SJSA1 (cell line): ENCODE measurements at regions not wholly inside any gene's neighbourhood (a gene's known extent, or its start where the extent isn't known, plus 50 kb on each side); places are given as distances from the start of the nearest gene placed in this dataset.

Experiments used
- DNase-seq, 2 experiments: peaks; one replicate each; pipeline ENCODE4 v3.0.0-alpha.2; 2015 to 2020; ENCODE audit warnings: low spot score in 2 of 2, low read depth in 1 of 2
- H3K27ac ChIP-seq: fragments of 250-450 bp; sonication (Bioruptor Pico); 2 replicates; pipeline ENCODE4 v1.5.1; 2020; ENCODE audit warnings: mild to moderate bottlenecking, moderate library complexity
- H3K27me3 ChIP-seq: fragments of 250-450 bp; sonication (Bioruptor Pico); replicated peaks from 2 replicates; pipeline ENCODE4 v1.5.1; 2020; ENCODE audit warnings: mild to moderate bottlenecking, moderate library complexity
- H3K36me3 ChIP-seq: fragments of 250-450 bp; sonication (Bioruptor Pico); 2 replicates; pipeline ENCODE4 v1.5.1; 2020; ENCODE audit warnings: mild to moderate bottlenecking
- H3K4me1 ChIP-seq: fragments of 250-450 bp; sonication (Bioruptor Pico); replicated peaks from 2 replicates; pipeline ENCODE4 v1.6.1; 2021; ENCODE audit warnings: mild to moderate bottlenecking
- H3K4me3 ChIP-seq: fragments of 250-450 bp; sonication (Bioruptor Pico); 2 replicates; pipeline ENCODE4 v1.5.1; 2020; ENCODE audit warnings: mild to moderate bottlenecking
- H3K9me3 ChIP-seq: fragments of 250-450 bp; sonication (Bioruptor Pico); replicated peaks from 2 replicates; pipeline ENCODE4 v1.5.1; 2020; ENCODE audit warnings: mild to moderate bottlenecking

- Histone ChIP-seq H3K36me3 (no peaks in the 10 kb centered on the region), H3K27ac (no peak overlapping the region), H3K4me1 (peaks cover 7% of the 10 kb centered on the region), H3K4me3 (no peak overlapping the region), H3K27me3 (no peaks in the 10 kb centered on the region), H3K9me3 (no peaks in the 10 kb centered on the region)
- DNase-seq = no peak
Observed at GRCh38 chr4:4689694-4690440, 148.0 kb upstream of the STX18 start.

- H3K27me3 ChIP-seq = no peaks in the 10 kb centered on the region
- no peak overlapping the region for H3K4me3 ChIP-seq
- DNase-seq = no peak
- H3K4me1 ChIP-seq = no peaks in the 10 kb centered on the region
- no peaks in the 10 kb centered on the region for H3K9me3 ChIP-seq
- H3K27ac ChIP-seq = no peak overlapping the region
- H3K36me3 ChIP-seq = no peaks in the 10 kb centered on the region
Observed at GRCh38 chr4:4687935-4688727, 146.3 kb upstream of the STX18 start.

GRCh38 chr4:4687100-4687499 is 145.3 kb upstream of the STX18 start:
- H3K4me3 ChIP-seq = no peak overlapping the region
- H3K4me1 ChIP-seq = no peaks in the 10 kb centered on the region
- H3K27ac ChIP-seq = no peak overlapping the region
- H3K27me3 ChIP-seq = no peaks in the 10 kb centered on the region
- H3K36me3 ChIP-seq = no peaks in the 10 kb centered on the region
- no peaks in the 10 kb centered on the region for H3K9me3 ChIP-seq
- DNase-seq = no peak

GRCh38 chr4:4685810-4686795 is 144.3 kb upstream of the STX18 start:
- Histone ChIP-seq H3K9me3 (no peaks in the 10 kb centered on the region), H3K36me3 (no peaks in the 10 kb centered on the region), H3K27ac (no peak overlapping the region), H3K4me3 (no peak overlapping the region), H3K4me1 (no peaks in the 10 kb centered on the region), H3K27me3 (no peaks in the 10 kb centered on the region)
- DNase-seq = no peak

- H3K4me1 ChIP-seq = no peaks in the 10 kb centered on the region
- H3K27me3 ChIP-seq = no peaks in the 10 kb centered on the region
- H3K36me3 ChIP-seq = no peaks in the 10 kb centered on the region
- H3K27ac ChIP-seq = no peak overlapping the region
- H3K9me3 ChIP-seq = no peaks in the 10 kb centered on the region
- H3K4me3 ChIP-seq = no peak overlapping the region
- DNase-seq = no peak
Observed at GRCh38 chr4:4681653-4682052, 139.8 kb upstream of the STX18 start.

- no peak overlapping the region for H3K4me3 ChIP-seq
- H3K27me3 ChIP-seq = no peaks in the 10 kb centered on the region; the same call in 1 of the 2 replicates
- H3K27ac ChIP-seq = no peak overlapping the region
- no peaks in the 10 kb centered on the region for H3K4me1 ChIP-seq
- H3K9me3 ChIP-seq = no peaks in the 10 kb centered on the region
- no peak for DNase-seq
- no peaks in the 10 kb centered on the region for H3K36me3 ChIP-seq
Observed at GRCh38 chr4:4680758-4681157, 138.9 kb upstream of the STX18 start.

- no peak for DNase-seq
- H3K36me3 ChIP-seq = no peaks in the 10 kb centered on the region
- no peaks in the 10 kb centered on the region; the same call in 1 of the 2 replicates for H3K27me3 ChIP-seq
- H3K4me1 ChIP-seq = no peaks in the 10 kb centered on the region
- H3K9me3 ChIP-seq = no peaks in the 10 kb centered on the region
- no peak overlapping the region for H3K4me3 ChIP-seq
- H3K27ac ChIP-seq = no peak overlapping the region
Observed at GRCh38 chr4:4680243-4680642, 138.4 kb upstream of the STX18 start.

- Histone ChIP-seq H3K36me3 (no peaks in the 10 kb centered on the region), H3K4me1 (no peaks in the 10 kb centered on the region), H3K4me3 (no peak overlapping the region), H3K27ac (no peak overlapping the region), H3K9me3 (no peaks in the 10 kb centered on the region), H3K27me3 (no peaks in the 10 kb centered on the region; the same call in 1 of the 2 replicates)
- DNase-seq = peak in 1 of 2 experiments; percentile 36
Observed at GRCh38 chr4:4677556-4678522, 136.0 kb upstream of the STX18 start.

GRCh38 chr4:4675641-4676040 is 133.8 kb upstream of the STX18 start:
- Histone ChIP-seq H3K9me3 (no peaks in the 10 kb centered on the region), H3K4me3 (no peak overlapping the region), H3K27ac (no peak overlapping the region), H3K4me1 (0 out of 2 replicates have a peak, but pooled peaks cover 4% of the 10 kb centered on the region), H3K27me3 (no peaks in the 10 kb centered on the region; the same call in 1 of the 2 replicates), H3K36me3 (no peaks in the 10 kb centered on the region)
- no peak for DNase-seq

- no peak overlapping the region for H3K4me3 ChIP-seq
- no peak for DNase-seq
- H3K27me3 ChIP-seq = no peaks in the 10 kb centered on the region; the same call in 1 of the 2 replicates
- 0 out of 2 replicates have a peak, but pooled peaks cover 4% of the 10 kb centered on the region for H3K4me1 ChIP-seq
- H3K27ac ChIP-seq = no peak overlapping the region
- no peaks in the 10 kb centered on the region for H3K36me3 ChIP-seq
- no peaks in the 10 kb centered on the region for H3K9me3 ChIP-seq
Observed at GRCh38 chr4:4675051-4675581, 133.3 kb upstream of the STX18 start.

- peak in 1 of 2 experiments; percentile 66 for DNase-seq
- H3K27ac ChIP-seq = no peak overlapping the region
- H3K4me3 ChIP-seq = no peak overlapping the region
- H3K36me3 ChIP-seq = no peaks in the 10 kb centered on the region
- no peaks in the 10 kb centered on the region; the same call in 1 of the 2 replicates for H3K27me3 ChIP-seq
- H3K4me1 ChIP-seq = 0 out of 2 replicates have a peak, but pooled peaks cover 4% of the 10 kb centered on the region
- no peaks in the 10 kb centered on the region for H3K9me3 ChIP-seq
Observed at GRCh38 chr4:4673070-4673469, 131.2 kb upstream of the STX18 start.

- DNase-seq = no peak
- Histone ChIP-seq H3K36me3 (no peaks in the 10 kb centered on the region), H3K4me1 (0 out of 2 replicates have a peak, but pooled peaks cover 4% of the 10 kb centered on the region), H3K4me3 (no peak overlapping the region), H3K27ac (no peak overlapping the region), H3K27me3 (no peaks in the 10 kb centered on the region; the same call in 1 of the 2 replicates), H3K9me3 (no peaks in the 10 kb centered on the region)
Observed at GRCh38 chr4:4672402-4672801, 130.6 kb upstream of the STX18 start.
